Kidney (tissue), 13 donors: ENCODE measurements at regions not wholly inside any gene's neighbourhood (a gene's known extent, or its start where the extent isn't known, plus 50 kb on each side); places are given as distances from the start of the nearest gene placed in this dataset.
A peak's percentile ranks its signal among the peaks of the same experiment; 100 is the strongest.
"Not testable (repeated sequence)": the region's sequence is repeated elsewhere in the genome, so short reads cannot be mapped to it uniquely, and the experiment has no call there.

Experiments
- DNase-seq, 5 donors: peaks; one replicate each; pipeline ENCODE4 v3.0.0-alpha.2; 2013 to 2020
- FAIRE-seq: peaks from 2 replicates; lab custom pipeline; 2012; peaks lifted over from hg19 to GRCh38; lab: Jason Lieb, UNC
- H3K27ac ChIP-seq, 2 donors: one replicate each; pipeline ENCODE4 v1.7.0; 2013; ENCODE audit warnings: low read depth in 2 of 2, low read length in 2 of 2, inconsistent platforms in 1 of 2
- H3K27me3 ChIP-seq: one replicate; pipeline ENCODE4 v1.7.1; 2013; ENCODE audit warnings: low read length, inconsistent platforms; ENCODE audit not compliant: control insufficient read depth, insufficient read depth
- H3K36me3 ChIP-seq, 3 donors: one replicate each; pipeline versions ENCODE4 v1.7.0 to v1.7.1; 2013; ENCODE audit warnings: low read length in 3 of 3, control low read depth in 1 of 3, inconsistent platforms in 1 of 3; ENCODE audit not compliant: insufficient read depth in 3 of 3, control insufficient read depth in 2 of 3
- H3K4me1 ChIP-seq, 3 donors: one replicate each; pipeline versions ENCODE4 v1.7.0 to v1.7.1; 2013; ENCODE audit warnings: low read length in 3 of 3, inconsistent platforms in 1 of 3, low read depth in 1 of 3; ENCODE audit not compliant: control insufficient read depth in 2 of 3, insufficient read depth in 2 of 3
- H3K4me3 ChIP-seq, 3 donors: one replicate each; pipeline versions ENCODE4 v1.7.0 to v1.8.1; 2013; ENCODE audit warnings: low read length in 3 of 3, control low read depth in 1 of 3, inconsistent platforms in 1 of 3
- H3K9ac ChIP-seq, 3 donors: one replicate each; pipeline versions ENCODE4 v1.7.0 to v1.7.1; 2013; ENCODE audit warnings: low read length in 3 of 3, control low read depth in 1 of 3, inconsistent platforms in 1 of 3
- H3K9me3 ChIP-seq, 3 donors: one replicate each; pipeline versions ENCODE4 v1.7.0 to v1.7.1; 2013; ENCODE audit warnings: low read length in 3 of 3, control low read depth in 1 of 3, inconsistent platforms in 1 of 3; ENCODE audit not compliant: control insufficient read depth in 2 of 3, insufficient read depth in 1 of 3
- intact Hi-C: fragments of 100-400 bp; cut with DNase I; formaldehyde crosslinking; loops from one replicate; pipeline ENCODE4 v1.11.1; 2022
- TF ChIP-seq, protein P1 (sequence below): IDR thresholded peaks from 3 replicates; pipeline ENCODE4 v1.5.1; 2012; ENCODE audit warnings: mild to moderate bottlenecking, moderate library complexity, borderline replicate concordance; ENCODE audit not compliant: insufficient read depth; ENCODE audit errors: extremely low read depth
- donor health status: control.
- donor health status: control.
- donor health status: control.
- donor health status: control.
- donor health status: control.
- donor health status: DM: yes; HTN: yes; CAD: no.
- donor health status: Normal renal cell carcinoma (clear cell type).

DNA sequence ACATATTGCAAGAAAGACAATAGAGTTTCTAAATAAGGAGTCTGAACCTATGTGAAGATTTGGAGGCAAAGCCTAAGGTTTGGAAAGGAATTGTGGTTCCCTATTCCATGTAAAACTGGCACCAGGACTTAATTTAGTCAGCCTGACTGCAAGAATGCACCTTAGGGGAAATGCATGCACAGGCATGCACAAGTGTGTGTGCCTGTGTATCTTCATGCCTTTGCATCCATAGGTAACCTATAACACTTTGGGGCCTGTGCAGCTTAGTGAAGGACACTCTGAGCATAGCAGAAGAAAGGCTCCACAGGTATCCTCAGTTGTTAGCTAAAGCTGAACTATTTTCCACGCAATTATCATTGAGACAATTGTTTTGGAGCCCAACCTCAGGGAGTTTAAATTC, 73.4 kb downstream of the RPRM start:
- Histone ChIP-seq H3K4me3 (no peak overlapping the region), H3K4me1 (no peaks in the 10 kb centered on the region), H3K27ac (no peak overlapping the region), H3K36me3 (no peaks in the 10 kb centered on the region), H3K9me3 (no peaks in the 10 kb centered on the region), H3K27me3 (no peaks in the 10 kb centered on the region), H3K9ac (no peak overlapping the region)
- TF ChIP-seq, protein P1, sequence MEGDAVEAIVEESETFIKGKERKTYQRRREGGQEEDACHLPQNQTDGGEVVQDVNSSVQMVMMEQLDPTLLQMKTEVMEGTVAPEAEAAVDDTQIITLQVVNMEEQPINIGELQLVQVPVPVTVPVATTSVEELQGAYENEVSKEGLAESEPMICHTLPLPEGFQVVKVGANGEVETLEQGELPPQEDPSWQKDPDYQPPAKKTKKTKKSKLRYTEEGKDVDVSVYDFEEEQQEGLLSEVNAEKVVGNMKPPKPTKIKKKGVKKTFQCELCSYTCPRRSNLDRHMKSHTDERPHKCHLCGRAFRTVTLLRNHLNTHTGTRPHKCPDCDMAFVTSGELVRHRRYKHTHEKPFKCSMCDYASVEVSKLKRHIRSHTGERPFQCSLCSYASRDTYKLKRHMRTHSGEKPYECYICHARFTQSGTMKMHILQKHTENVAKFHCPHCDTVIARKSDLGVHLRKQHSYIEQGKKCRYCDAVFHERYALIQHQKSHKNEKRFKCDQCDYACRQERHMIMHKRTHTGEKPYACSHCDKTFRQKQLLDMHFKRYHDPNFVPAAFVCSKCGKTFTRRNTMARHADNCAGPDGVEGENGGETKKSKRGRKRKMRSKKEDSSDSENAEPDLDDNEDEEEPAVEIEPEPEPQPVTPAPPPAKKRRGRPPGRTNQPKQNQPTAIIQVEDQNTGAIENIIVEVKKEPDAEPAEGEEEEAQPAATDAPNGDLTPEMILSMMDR = no peak
- DNase-seq (peak in 3 of 5 donors; percentile 18 to 49 (median 28)), FAIRE-seq (no peak)
- intact Hi-C loops = no loop called here

DNA sequence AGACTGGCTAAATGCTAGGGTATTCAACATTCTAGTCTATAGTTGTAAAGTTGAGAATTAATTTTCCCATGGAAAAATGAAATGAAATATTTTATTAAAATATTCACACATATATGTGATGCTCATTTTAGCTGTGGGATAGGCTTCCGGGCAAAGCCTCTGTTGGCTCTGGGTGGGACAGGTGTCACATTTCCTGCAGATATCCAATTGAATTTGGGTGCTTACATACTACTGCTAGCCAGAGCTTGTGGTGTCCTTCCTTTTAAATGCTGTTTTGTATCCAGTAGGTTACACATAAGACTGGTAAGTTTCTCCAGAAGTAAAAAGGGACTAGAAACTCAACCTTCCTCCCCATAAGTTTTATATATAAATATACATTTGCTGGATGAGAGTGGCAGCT, 73.8 kb downstream of the RPRM start:
- FAIRE-seq = no peak
- H3K27me3 ChIP-seq = no peaks in the 10 kb centered on the region
- intact Hi-C loops = no loop called here

DNA sequence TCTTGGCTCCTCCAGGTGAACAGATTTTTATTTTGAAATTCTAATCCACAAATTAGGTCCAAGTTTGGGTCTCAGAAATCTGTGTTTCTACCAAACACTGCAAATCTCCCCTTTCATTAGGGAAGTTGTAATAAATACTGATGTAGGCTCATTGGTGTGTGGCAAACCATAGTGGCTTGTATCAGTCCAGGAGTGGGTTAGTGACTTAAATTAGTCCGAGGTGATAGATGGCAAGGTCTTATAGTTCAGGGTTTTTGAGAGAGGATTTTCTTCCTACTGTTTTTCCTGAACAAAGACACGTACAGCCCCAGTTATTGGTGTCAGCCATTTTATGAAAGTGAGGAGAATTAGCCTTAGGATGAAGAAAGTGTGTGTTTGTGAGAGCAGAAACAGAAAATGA, 74.6 kb downstream of the RPRM start:
- Histone ChIP-seq H3K4me1 (no peaks in the 10 kb centered on the region), H3K27me3 (no peaks in the 10 kb centered on the region), H3K4me3 (peak overlapping the region in 1 of 3 donors; percentile 22), H3K9me3 (no peaks in the 10 kb centered on the region), H3K27ac (no peak overlapping the region), H3K9ac (no peak overlapping the region), H3K36me3 (no peaks in the 10 kb centered on the region)
- FAIRE-seq (no peak), DNase-seq (peak in 1 of 5 donors; percentile 0)
- TF ChIP-seq, protein P1 = no peak
- intact Hi-C loops = no loop called here

More for the DNA sequence above, 73.8 kb downstream of the RPRM start:
- no peaks in the 10 kb centered on the region for H3K36me3 ChIP-seq
- H3K27ac ChIP-seq = no peak overlapping the region
- TF ChIP-seq, protein P1 = no peak
- no peak overlapping the region for H3K4me3 ChIP-seq
- H3K9ac ChIP-seq = no peak overlapping the region
- no peaks in the 10 kb centered on the region for H3K9me3 ChIP-seq
- no peaks in the 10 kb centered on the region for H3K4me1 ChIP-seq
- no peak for DNase-seq

DNA sequence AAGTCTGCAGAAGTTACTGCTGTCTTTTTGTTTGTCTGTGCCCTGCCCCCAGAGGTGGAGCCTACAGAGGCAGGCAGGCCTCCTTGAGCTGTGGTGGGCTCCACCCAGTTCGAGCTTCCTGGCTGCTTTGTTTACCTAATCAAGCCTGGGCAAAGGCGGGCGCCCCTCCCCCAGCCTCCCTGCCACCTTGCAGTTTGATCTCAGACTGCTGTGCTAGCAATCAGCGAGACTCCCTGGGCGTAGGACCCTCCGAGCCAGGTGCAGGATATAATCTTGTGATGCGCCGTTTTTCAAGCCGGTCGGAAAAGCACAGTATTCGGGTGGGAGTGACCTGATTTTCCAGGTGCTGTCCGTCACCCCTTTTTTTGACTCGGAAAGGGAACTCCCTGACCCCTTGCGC, 75.2 kb downstream of the RPRM start:
- H3K4me1 ChIP-seq, H3K27me3 ChIP-seq, H3K9ac ChIP-seq, FAIRE-seq, H3K36me3 ChIP-seq, H3K9me3 ChIP-seq, H3K4me3 ChIP-seq, intact Hi-C loops, DNase-seq, H3K27ac ChIP-seq: not testable (repeated sequence)
